Activated T-cell treated with anti-CD3 and anti-CD28 coated beads, Interleukin-2, amount 50 U/mL, for 1 hour (primary cell): ENCODE measurements at regions not wholly inside any gene's neighbourhood (a gene's known extent, or its start where the extent isn't known, plus 50 kb on each side); places are given as distances from the start of the nearest gene placed in this dataset.

Source experiments
- DNase-seq: peaks from one replicate; pipeline ENCODE4 v3.0.0-alpha.2; 2020

DNA sequence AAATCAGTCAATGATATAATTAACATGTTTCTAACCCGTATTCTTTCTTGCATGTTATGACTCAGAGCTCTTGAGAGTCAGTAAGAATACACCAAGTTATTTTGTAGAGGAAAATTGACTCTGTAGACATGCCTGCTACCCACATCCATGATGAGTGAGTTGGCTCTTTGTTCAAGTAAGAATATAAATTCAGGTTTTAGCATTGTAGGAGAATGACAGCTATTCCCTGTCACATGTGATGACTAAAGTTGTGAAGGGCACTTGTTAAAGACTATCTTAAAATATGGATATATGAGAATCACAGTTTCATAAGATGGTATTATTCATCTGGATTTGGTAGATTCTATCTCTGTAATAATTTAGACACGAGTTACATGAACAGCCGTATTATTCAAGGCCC lies 209.1 kb downstream of the CCDC59 start:
- no peak for DNase-seq

DNA sequence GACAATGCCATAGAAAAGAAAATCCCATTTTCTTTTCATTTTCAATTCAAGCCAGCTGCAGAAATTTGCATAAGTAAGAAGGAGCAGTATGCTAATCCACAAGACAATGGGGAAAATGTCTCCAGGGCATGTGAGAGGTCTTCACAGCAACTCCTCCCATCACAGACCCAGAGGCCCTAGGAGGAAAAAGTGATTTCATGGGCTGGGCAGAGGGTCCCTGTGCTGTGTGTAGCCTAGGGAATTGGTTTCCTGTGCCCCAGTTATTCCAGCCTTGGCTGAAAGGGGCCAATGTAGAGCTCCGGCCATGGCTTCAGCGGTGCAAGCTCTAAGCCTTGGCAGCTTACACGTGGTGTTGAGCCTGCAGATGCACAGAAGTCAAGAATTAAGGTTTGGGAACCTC lies 211.4 kb downstream of the CCDC59 start:
- DNase-seq = no peak

DNA sequence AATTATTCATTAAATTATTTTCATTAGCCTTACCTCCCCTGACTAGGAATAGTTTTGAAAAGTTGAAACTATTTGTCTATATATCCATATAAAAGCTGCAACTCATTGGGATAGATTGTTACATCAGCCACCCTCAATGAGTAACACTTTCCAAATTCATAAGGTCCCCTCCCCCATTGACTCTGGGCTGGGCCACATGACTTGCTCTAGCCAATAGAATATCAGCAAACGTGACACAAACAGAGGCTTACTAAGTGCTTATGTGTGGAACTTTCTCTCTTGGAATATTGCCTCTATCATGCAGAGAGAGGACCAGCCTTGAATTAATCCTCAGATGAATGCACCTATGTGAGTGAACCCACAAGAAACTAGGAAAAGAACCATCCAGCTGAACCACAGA lies 213.7 kb downstream of the CCDC59 start:
- no peak for DNase-seq

DNA sequence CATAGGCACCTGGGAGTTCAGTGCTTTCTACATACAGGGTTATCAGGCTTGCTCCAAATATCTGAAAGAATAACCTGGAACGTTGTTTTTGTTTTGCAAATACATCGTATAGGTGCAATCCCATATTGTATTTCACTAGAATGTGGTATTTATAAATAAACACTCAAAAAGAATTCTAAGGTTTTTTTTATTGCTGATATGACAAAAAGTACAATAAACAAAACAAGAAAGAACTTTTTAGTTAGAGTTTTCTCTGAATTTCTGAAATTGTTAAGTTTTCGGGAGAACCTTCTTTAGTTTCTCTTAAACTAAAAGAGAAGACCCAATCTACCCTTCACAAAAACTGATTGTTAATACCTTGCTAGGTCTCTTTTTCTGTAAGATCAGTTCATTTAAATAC lies 225.8 kb downstream of the CCDC59 start:
- no peak for DNase-seq

- no peak for DNase-seq
Observed at GRCh38 chr12:82130762-82131161, 227.4 kb downstream of the CCDC59 start.

- DNase-seq = no peak
Observed at GRCh38 chr12:82124711-82125380, 233.3 kb downstream of the CCDC59 start.

GRCh38 chr12:82121545-82121944 lies 236.6 kb downstream of the CCDC59 start:
- DNase-seq = no peak

GRCh38 chr12:82120901-82121300 lies 237.3 kb downstream of the CCDC59 start:
- DNase-seq = no peak

DNA sequence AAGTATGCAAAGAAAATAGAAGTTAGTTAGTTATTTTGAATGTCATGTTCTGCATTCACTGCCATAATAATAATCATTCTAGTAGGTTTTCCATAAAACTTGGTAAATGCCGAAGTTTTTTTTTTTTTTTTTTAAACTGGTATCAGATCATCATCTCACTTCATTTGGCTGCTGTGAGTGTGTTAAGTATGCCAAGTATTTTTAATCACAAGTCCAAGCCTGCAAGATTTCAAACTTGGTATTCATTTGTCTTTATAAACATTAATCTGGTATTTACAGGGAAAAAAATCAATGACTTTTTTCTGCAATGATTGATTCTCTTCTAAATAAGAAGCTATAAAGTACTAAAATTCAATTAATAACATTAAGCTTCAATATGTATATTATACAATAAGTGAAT lies 248.9 kb downstream of the CCDC59 start:
- no peak for DNase-seq

- no peak for DNase-seq
Observed at GRCh38 chr12:82108615-82109014, 249.6 kb downstream of the CCDC59 start.

- DNase-seq = no peak
Observed at GRCh38 chr12:82099216-82099615, 259.0 kb downstream of the CCDC59 start.

- DNase-seq = no peak
Observed at GRCh38 chr12:82097877-82098276, 260.3 kb downstream of the CCDC59 start.

DNA sequence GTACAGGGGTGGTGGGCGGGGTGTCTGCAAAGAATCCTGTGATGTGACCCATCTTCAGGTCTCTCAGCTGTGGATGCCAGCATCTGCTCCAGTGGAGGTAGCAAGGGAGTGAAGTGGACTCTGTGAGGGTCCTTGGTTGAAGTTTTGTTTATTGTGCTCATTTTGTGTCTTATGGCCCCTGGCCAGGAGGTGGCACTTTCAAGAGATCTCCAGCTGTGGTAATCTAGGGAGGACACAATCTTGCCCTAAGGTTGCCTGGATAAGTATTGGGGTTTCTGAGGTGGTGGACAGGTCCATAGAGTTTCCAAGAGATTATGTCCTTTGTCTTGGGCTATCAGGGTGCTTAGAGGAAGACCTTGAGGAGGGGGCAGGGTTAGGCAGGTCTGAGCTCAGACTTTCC lies 260.7 kb downstream of the CCDC59 start:
- DNase-seq = no peak

GRCh38 chr12:82090165-82090564 lies 268.0 kb downstream of the CCDC59 start:
- no peak for DNase-seq

- no peak for DNase-seq
Observed at GRCh38 chr12:82089369-82090121, 268.6 kb downstream of the CCDC59 start.

- DNase-seq = no peak
Observed at GRCh38 chr12:82082501-82082900, 275.7 kb downstream of the CCDC59 start.

- no peak for DNase-seq
Observed at GRCh38 chr12:82069931-82070514, 288.2 kb downstream of the CCDC59 start.

DNA sequence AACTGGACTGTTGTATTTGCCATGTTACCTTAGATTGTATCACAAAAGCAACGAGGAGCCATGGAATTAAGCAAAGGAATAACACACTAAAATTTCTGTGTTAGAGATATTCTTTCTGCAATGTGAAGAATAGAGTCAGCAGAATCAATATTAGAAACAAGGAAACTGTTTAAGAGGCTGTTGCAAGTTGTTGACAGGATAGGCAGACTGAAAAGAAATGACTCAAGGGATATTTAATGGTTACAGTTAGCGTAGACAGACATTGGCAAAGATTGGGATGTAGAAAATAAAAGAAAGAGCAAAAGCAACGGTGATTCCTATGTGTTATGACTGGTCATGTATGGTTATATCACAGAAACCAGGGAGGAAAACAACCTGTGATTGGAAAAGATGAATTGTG lies 299.0 kb upstream of the PPFIA2 start:
- DNase-seq = no peak

GRCh38 chr12:82057770-82058169 lies 298.6 kb upstream of the PPFIA2 start:
- no peak for DNase-seq

GRCh38 chr12:82055391-82055790 lies 296.2 kb upstream of the PPFIA2 start:
- DNase-seq = no peak

DNA sequence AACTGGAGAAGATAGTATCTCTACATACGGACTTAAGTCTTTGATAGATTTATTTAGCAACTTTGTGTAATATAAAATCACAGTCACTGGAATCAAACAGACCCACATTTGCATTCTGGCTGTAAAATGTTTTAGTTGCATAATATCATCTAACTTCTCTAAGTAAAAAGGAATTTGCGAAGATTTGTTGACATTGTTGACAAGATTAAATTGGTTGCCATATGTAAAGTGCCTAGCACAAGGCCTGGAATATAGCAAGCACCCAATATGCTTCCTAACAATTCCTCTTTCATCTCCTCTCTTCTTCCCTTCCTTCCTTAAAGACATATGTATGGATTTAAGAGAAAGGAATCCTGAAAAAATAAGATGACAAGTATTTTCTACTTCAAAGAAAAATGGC lies 295.4 kb upstream of the PPFIA2 start:
- DNase-seq = no peak

- no peak for DNase-seq
Observed at GRCh38 chr12:82047446-82047845, 288.3 kb upstream of the PPFIA2 start.

- no peak for DNase-seq
Observed at GRCh38 chr12:82040987-82041743, 282.0 kb upstream of the PPFIA2 start.

DNA sequence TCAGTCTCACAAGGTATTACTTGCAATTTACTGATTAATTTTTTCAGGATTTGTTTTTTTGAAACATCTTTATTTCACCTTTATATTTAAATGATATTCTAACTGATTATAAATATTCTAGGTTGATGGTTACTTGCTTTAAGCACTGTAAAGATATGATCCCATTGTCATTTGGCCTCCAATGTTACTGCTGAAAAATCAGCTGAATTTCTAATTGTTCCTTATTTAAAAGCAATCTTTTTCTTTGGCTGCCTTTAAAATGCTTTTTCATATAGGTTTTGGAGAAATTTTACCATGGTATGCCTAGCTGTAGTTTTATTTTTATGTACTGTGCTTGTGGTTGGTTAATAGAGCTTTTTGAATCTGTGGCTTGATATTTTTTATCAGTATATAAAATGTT lies 275.6 kb upstream of the PPFIA2 start:
- no peak for DNase-seq
